ENCODE measurements at regions not wholly inside any gene's neighbourhood (a gene's known extent, or its start where the extent isn't known, plus 50 kb on each side); places are given as distances from the start of the nearest gene placed in this dataset.

- TF ChIP-seq ZBTB1 (CRISPR knock-in tag; IDR thresholded peaks at IDR 0.05; ENCODE audit: borderline replicate concordance) (no peak), ZNF670 (CRISPR knock-in tag; IDR thresholded peaks at IDR 0.05; ENCODE audit: borderline replicate concordance) (peak; percentile 53), ZNF501 (CRISPR knock-in tag; IDR thresholded peaks at IDR 0.05) (peak; percentile 93), ZNF550 (CRISPR knock-in tag; IDR thresholded peaks at IDR 0.05; ENCODE audit: borderline replicate concordance) (no peak), TIGD3 (CRISPR knock-in tag; IDR thresholded peaks at IDR 0.05; ENCODE audit: borderline replicate concordance) (no peak), TOPORS (CRISPR knock-in tag; IDR thresholded peaks at IDR 0.05) (peak; percentile 91), TCF7L2 (IDR thresholded peaks at IDR 0.05; ENCODE audit: low read depth, low read length) (peak; percentile 98), ZNF775 (CRISPR knock-in tag; IDR thresholded peaks at IDR 0.05; ENCODE audit: borderline replicate concordance) (peak; percentile 79; the same call in 1 of the 2 replicates), PRPF4 (IDR thresholded peaks at IDR 0.05; ENCODE audit: low read depth, low read length, poor library complexity, severe bottlenecking) (no peak), ZNF251 (CRISPR knock-in tag; IDR thresholded peaks at IDR 0.05) (no peak), ZBTB2 (CRISPR knock-in tag; IDR thresholded peaks at IDR 0.05; ENCODE audit: low read depth) (peak; percentile 57; the same call in 1 of the 2 replicates), ZNF20 (CRISPR knock-in tag; IDR thresholded peaks at IDR 0.05) (no peak; the same call in 1 of the 2 replicates), ZBTB14 (CRISPR knock-in tag; IDR thresholded peaks at IDR 0.05) (no peak), HDAC2 (CRISPR knock-in tag; IDR thresholded peaks at IDR 0.05) (peak; percentile 100), ZMYM2 (CRISPR knock-in tag; IDR thresholded peaks at IDR 0.05) (no peak; the same call in 1 of the 2 replicates), HBP1 (CRISPR knock-in tag; IDR thresholded peaks at IDR 0.05; ENCODE audit: low read depth) (peak; percentile 81)
- TF ChIP-seq, protein P1, sequence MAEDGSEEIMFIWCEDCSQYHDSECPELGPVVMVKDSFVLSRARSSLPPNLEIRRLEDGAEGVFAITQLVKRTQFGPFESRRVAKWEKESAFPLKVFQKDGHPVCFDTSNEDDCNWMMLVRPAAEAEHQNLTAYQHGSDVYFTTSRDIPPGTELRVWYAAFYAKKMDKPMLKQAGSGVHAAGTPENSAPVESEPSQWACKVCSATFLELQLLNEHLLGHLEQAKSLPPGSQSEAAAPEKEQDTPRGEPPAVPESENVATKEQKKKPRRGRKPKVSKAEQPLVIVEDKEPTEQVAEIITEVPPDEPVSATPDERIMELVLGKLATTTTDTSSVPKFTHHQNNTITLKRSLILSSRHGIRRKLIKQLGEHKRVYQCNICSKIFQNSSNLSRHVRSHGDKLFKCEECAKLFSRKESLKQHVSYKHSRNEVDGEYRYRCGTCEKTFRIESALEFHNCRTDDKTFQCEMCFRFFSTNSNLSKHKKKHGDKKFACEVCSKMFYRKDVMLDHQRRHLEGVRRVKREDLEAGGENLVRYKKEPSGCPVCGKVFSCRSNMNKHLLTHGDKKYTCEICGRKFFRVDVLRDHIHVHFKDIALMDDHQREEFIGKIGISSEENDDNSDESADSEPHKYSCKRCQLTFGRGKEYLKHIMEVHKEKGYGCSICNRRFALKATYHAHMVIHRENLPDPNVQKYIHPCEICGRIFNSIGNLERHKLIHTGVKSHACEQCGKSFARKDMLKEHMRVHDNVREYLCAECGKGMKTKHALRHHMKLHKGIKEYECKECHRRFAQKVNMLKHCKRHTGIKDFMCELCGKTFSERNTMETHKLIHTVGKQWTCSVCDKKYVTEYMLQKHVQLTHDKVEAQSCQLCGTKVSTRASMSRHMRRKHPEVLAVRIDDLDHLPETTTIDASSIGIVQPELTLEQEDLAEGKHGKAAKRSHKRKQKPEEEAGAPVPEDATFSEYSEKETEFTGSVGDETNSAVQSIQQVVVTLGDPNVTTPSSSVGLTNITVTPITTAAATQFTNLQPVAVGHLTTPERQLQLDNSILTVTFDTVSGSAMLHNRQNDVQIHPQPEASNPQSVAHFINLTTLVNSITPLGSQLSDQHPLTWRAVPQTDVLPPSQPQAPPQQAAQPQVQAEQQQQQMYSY (CRISPR knock-in tag; IDR thresholded peaks at IDR 0.05), result peak; percentile 59; the same call in 1 of the 2 replicates
- TF ChIP-seq, protein P2, sequence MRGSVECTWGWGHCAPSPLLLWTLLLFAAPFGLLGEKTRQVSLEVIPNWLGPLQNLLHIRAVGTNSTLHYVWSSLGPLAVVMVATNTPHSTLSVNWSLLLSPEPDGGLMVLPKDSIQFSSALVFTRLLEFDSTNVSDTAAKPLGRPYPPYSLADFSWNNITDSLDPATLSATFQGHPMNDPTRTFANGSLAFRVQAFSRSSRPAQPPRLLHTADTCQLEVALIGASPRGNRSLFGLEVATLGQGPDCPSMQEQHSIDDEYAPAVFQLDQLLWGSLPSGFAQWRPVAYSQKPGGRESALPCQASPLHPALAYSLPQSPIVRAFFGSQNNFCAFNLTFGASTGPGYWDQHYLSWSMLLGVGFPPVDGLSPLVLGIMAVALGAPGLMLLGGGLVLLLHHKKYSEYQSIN (CRISPR knock-in tag; IDR thresholded peaks at IDR 0.05; ENCODE audit: borderline replicate concordance), result no peak
These were observed 269.7 kb downstream of the TTC6 start (continued) for GRCh38 chr14:37864861-37865718.
